GM10248 (cell line): ENCODE measurements at regions not wholly inside any gene's neighbourhood (a gene's known extent, or its start where the extent isn't known, plus 50 kb on each side); places are given as distances from the start of the nearest gene placed in this dataset.

Experiments used
- CTCF ChIA-PET: fragments of 300-600 bp; sonication (Branson Sonifier 250); formaldehyde crosslinking; extraction: SDS; loops from one replicate; lab custom pipeline; 2021; ENCODE audit warnings: antibody characterized with exemption; lab: Yijun Ruan, JAX
- POLR2A ChIA-PET: fragments of 350-650 bp; sonication (Branson Sonifier 250); formaldehyde crosslinking; extraction: SDS; loops from one replicate; lab custom pipeline; 2020; ENCODE audit warnings: antibody characterized with exemption; lab: Yijun Ruan, JAX
- DNase-seq: peaks from one replicate; pipeline ENCODE4 v3.0.0; 2012; ENCODE audit errors: extremely low spot score
- TF ChIP-seq, protein P1 (sequence below): IDR thresholded peaks from 2 replicates; pipeline ENCODE4 v1.5.1; 2012; ENCODE audit warnings: mild to moderate bottlenecking, low read depth; ENCODE audit errors: extremely low read depth, missing control alignments, control extremely low read depth

GRCh38 chr5:58149746-58150145, 310.1 kb downstream of the PLK2 start:
- DNase-seq = no peak
- TF ChIP-seq, protein P1, sequence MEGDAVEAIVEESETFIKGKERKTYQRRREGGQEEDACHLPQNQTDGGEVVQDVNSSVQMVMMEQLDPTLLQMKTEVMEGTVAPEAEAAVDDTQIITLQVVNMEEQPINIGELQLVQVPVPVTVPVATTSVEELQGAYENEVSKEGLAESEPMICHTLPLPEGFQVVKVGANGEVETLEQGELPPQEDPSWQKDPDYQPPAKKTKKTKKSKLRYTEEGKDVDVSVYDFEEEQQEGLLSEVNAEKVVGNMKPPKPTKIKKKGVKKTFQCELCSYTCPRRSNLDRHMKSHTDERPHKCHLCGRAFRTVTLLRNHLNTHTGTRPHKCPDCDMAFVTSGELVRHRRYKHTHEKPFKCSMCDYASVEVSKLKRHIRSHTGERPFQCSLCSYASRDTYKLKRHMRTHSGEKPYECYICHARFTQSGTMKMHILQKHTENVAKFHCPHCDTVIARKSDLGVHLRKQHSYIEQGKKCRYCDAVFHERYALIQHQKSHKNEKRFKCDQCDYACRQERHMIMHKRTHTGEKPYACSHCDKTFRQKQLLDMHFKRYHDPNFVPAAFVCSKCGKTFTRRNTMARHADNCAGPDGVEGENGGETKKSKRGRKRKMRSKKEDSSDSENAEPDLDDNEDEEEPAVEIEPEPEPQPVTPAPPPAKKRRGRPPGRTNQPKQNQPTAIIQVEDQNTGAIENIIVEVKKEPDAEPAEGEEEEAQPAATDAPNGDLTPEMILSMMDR = no peak
- ChIA-PET CTCF (interaction anchor here (1.5 kb wide), 1 partner anchor 14 kb away, joined by 4 read pairs; no protein-coding TSS in a partner anchor), POLR2A (no interaction called here)

DNA sequence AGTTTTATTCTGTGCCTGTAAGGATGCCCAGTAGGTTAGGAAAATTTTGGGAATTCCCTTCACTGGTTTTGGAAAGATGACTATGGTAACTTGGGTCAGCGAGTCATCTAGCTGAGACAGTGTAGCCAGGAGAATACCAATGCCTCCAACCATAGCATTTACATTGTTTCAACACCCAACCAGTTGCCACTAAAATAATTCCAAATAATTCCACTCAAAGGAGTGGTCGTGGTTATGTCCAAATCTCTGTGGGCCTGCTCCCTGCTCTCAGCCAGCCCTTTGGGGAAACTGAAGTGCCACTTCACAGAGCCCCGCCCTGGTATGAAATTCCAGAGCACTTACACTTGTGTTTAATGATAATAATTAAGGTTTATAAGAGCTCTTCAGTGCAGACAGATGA, 310.5 kb downstream of the PLK2 start:
- no peak for DNase-seq
- TF ChIP-seq, protein P1 = no peak
- ChIA-PET CTCF (interaction anchor here (0.7 to 1.5 kb wide), 2 partner anchors 11 to 14 kb away, joined by 3 to 4 read pairs; no protein-coding TSS in a partner anchor), POLR2A (no interaction called here)

DNA sequence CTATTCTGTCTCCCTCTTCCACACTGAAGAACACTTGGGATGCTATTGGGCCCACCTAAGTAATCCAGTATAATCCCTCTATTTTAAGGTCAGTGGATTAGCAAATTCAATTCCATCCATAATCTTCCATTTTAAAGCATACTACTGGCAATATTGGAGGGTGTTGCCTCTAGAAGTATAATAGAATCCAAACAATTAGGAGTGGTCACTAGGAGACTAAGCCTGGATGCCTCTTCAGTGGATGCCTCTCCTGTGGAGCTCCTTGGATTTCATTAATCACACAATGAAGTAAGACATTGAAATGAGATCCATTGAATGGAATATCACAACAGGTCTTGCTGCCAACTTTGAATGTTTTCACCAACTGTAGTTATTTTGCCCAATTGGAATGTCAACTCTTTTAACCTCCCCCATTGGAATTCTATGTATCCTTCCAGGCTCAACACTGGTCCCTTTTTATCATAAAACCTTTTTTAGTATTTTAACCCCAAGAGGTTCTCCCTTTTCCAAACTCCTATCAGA, 311.6 kb downstream of the PLK2 start:
- CTCF ChIA-PET = interaction anchor here (2.1 kb wide), 1 partner anchor 12 kb away, joined by 6 read pairs; no protein-coding TSS in a partner anchor
- POLR2A ChIA-PET = no interaction called here
- TF ChIP-seq, protein P1 = no peak
- DNase-seq = no peak

- ChIA-PET POLR2A (no interaction called here), CTCF (interaction anchor here (1.4 kb wide), 1 partner anchor 30 kb away, joined by 4 read pairs; no protein-coding TSS in a partner anchor)
- TF ChIP-seq, protein P1 = no peak
- DNase-seq = no peak
These were observed 314.4 kb downstream of the PLK2 start for GRCh38 chr5:58145397-58145934.

DNA sequence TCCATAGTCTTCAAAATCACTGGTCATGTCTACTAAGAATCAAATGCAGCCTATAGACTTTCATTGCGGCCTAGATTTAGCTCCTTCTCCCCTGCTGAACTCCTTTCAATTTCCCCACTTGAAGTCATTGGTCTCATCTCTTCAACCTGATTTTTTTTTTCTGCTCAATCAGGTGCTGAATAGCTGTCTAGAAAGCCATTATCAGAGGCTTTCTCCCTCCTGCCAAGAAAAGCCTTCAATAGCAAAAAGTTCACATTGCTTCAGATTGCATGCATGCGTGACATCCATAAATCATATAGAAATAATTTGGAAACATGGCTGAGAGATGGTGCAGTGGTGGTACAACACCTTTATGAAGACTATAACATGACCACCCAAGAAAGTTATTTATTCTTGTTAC, 316.2 kb downstream of the PLK2 start:
- POLR2A ChIA-PET = no interaction called here
- TF ChIP-seq, protein P1 = no peak
- CTCF ChIA-PET = interaction anchor here (0.8 to 1.2 kb wide), 2 partner anchors 16 to 21 kb away, joined by 3 to 4 read pairs; no protein-coding TSS in a partner anchor
- DNase-seq = no peak

- POLR2A ChIA-PET = no interaction called here
- TF ChIP-seq, protein P1 = no peak
- CTCF ChIA-PET = interaction anchor here (0.8 to 1.5 kb wide), 3 partner anchors 16 to 34 kb away, joined by 3 to 4 read pairs (median 3); no protein-coding TSS in a partner anchor
- no peak for DNase-seq
These were observed 316.7 kb downstream of the PLK2 start for GRCh38 chr5:58143181-58143580.
